ENCODE measurements at regions not wholly inside any gene's neighbourhood (a gene's known extent, or its start where the extent isn't known, plus 50 kb on each side); places are given as distances from the start of the nearest gene placed in this dataset.

GRCh38 chr4:156619154-156619934, 352.3 kb downstream of the PDGFC start:
- H3K9me3 ChIP-seq (replicated peaks; ENCODE audit: control insufficient read depth, insufficient read depth, low read length), result no peaks in the 10 kb centered on the region
- DNase-seq (ENCODE audit: low read depth, low spot score), result no peak
- dilution Hi-C loops (cut with MboI; ENCODE audit: extremely low pct_ligation_motif_present, low sequenced_read_pairs) (no loop called here), intact Hi-C loops (cut with micrococcal nuclease) (no loop called here)
- no peaks in the 10 kb centered on the region for H4K20me1 ChIP-seq (replicated peaks; ENCODE audit: control insufficient read depth, extremely low read depth, insufficient read depth, low read length)
- H3K9ac ChIP-seq (replicated peaks; ENCODE audit: extremely low read depth, insufficient read depth, low read length), result no peak overlapping the region
- POLR2A ChIA-PET, result no interaction called here
- CTCF ChIA-PET, result no interaction called here
- BruUV-seq (replicated peaks), result no TSS peak
- TF ChIP-seq FOS (IDR thresholded peaks at IDR 0.05; ENCODE audit: borderline replicate concordance, insufficient read depth, low read length) (no peak), EZH2 (IDR thresholded peaks at IDR 0.05; ENCODE audit: borderline replicate concordance, low read depth, low read length, severe bottlenecking) (no peak), GATA2 (IDR thresholded peaks at IDR 0.05; ENCODE audit: insufficient read depth, insufficient read length, low read depth, low read length) (no peak), MAX (IDR thresholded peaks at IDR 0.05; ENCODE audit: insufficient read depth, insufficient read length) (no peak), POLR2AphosphoS5 (IDR thresholded peaks at IDR 0.05; ENCODE audit: insufficient read depth, low read depth, low read length) (no peak), POLR2A (IDR thresholded peaks at IDR 0.05; ENCODE audit: low read depth, low read length) (no peak), JUN (IDR thresholded peaks at IDR 0.05; ENCODE audit: borderline replicate concordance, insufficient read depth, insufficient read length, low read depth) (no peak), MYC (IDR thresholded peaks at IDR 0.05; ENCODE audit: low read depth, low read length) (no peak)
- TF ChIP-seq, protein P1, sequence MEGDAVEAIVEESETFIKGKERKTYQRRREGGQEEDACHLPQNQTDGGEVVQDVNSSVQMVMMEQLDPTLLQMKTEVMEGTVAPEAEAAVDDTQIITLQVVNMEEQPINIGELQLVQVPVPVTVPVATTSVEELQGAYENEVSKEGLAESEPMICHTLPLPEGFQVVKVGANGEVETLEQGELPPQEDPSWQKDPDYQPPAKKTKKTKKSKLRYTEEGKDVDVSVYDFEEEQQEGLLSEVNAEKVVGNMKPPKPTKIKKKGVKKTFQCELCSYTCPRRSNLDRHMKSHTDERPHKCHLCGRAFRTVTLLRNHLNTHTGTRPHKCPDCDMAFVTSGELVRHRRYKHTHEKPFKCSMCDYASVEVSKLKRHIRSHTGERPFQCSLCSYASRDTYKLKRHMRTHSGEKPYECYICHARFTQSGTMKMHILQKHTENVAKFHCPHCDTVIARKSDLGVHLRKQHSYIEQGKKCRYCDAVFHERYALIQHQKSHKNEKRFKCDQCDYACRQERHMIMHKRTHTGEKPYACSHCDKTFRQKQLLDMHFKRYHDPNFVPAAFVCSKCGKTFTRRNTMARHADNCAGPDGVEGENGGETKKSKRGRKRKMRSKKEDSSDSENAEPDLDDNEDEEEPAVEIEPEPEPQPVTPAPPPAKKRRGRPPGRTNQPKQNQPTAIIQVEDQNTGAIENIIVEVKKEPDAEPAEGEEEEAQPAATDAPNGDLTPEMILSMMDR (IDR thresholded peaks at IDR 0.05; ENCODE audit: extremely low read depth in 1 of 2, insufficient read depth in 1 of 2, low read depth in 1 of 2, low read length in 2 of 2), result no peak
- H3K4me1 ChIP-seq (ENCODE audit: control insufficient read depth, extremely low read depth, insufficient read depth, low read length), result no peaks in the 10 kb centered on the region
- no peak overlapping the region for H3K4me3 ChIP-seq (replicated peaks in 1 of 3; ENCODE audit: insufficient read depth in 1 of 3, low read depth in 1 of 3, low read length in 3 of 3)
- no peak overlapping the region for H3K4me2 ChIP-seq (ENCODE audit: insufficient read depth, low read length)
- no peaks in the 10 kb centered on the region for H3K79me2 ChIP-seq (ENCODE audit: control insufficient read depth, insufficient read depth, low read length)
- FAIRE-seq, result no peak
- no peaks in the 10 kb centered on the region for H3K36me3 ChIP-seq (ENCODE audit: control insufficient read depth in 2 of 2, extremely low read depth in 1 of 2, insufficient read depth in 2 of 2, low read length in 2 of 2)
- H2AFZ ChIP-seq (ENCODE audit: low read depth, low read length), result no peak overlapping the region
- no peaks in the 10 kb centered on the region for H3K9me1 ChIP-seq (replicated peaks; ENCODE audit: control insufficient read depth, extremely low read depth, insufficient read depth, low read length)
- no peaks in the 10 kb centered on the region for H3K27me3 ChIP-seq (ENCODE audit: control insufficient read depth in 2 of 2, insufficient read depth in 2 of 2, low read length in 2 of 2)
- H3K27ac ChIP-seq (ENCODE audit: insufficient read depth, low read depth, low read length), result no peak overlapping the region

Data from endothelial cell of umbilical vein (primary cell).